ENCODE measurements at regions not wholly inside any gene's neighbourhood (a gene's known extent, or its start where the extent isn't known, plus 50 kb on each side); places are given as distances from the start of the nearest gene placed in this dataset.

- TF ChIP-seq YY1 (IDR thresholded peaks at IDR 0.05; ENCODE audit: low read depth), result no peak
- no peak for TF ChIP-seq CREB1 (IDR thresholded peaks at IDR 0.05; ENCODE audit: low read depth)
Observed at GRCh38 chr3:168570404-168571155, 474.9 kb upstream of the GOLIM4 start.
